ENCODE measurements at regions not wholly inside any gene's neighbourhood (a gene's known extent, or its start where the extent isn't known, plus 50 kb on each side); places are given as distances from the start of the nearest gene placed in this dataset.
"Not testable (repeated sequence)": the region's sequence is repeated elsewhere in the genome, so short reads cannot be mapped to it uniquely, and the experiment has no call there.

DNA sequence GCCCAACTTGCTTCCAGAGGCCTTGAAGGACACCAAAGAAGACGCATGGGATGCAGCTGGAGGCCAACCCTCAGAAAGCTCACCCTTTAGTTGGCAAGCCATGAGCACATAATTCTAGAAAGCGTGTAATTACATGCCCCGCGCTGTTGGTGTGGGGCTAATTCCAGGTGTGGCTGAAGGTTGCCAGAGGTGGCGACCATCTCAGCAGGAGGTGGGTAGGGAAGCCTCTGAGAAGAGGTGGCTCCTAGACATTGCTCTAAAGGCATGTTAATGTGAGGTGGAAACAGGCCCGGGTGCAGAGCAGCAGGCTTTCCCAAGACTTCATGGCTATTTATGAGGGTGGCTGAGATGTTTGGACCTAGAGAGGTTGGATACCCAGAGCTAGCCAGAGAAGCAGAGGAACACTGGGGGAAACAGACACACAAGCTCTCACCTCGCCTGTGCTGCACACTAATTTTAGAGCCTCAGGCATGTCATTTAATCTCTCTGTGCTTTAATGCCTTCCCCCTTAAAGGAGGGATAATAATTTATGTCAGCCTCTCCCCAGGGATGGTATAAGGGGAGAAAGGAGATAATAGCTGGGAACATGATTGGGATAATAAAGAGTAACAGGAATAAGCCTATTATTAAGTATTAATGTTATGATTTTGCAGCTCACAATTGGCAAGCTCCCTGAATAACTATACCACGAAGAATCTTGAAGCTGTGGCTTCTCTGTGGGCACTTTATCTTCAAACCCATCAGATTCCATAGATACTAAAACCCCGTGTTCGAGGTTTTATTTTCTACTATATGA lies 60.0 kb upstream of the HELT start:
- TF ChIP-seq, protein P1, sequence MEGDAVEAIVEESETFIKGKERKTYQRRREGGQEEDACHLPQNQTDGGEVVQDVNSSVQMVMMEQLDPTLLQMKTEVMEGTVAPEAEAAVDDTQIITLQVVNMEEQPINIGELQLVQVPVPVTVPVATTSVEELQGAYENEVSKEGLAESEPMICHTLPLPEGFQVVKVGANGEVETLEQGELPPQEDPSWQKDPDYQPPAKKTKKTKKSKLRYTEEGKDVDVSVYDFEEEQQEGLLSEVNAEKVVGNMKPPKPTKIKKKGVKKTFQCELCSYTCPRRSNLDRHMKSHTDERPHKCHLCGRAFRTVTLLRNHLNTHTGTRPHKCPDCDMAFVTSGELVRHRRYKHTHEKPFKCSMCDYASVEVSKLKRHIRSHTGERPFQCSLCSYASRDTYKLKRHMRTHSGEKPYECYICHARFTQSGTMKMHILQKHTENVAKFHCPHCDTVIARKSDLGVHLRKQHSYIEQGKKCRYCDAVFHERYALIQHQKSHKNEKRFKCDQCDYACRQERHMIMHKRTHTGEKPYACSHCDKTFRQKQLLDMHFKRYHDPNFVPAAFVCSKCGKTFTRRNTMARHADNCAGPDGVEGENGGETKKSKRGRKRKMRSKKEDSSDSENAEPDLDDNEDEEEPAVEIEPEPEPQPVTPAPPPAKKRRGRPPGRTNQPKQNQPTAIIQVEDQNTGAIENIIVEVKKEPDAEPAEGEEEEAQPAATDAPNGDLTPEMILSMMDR (conservative IDR thresholded peaks at IDR 0.05; ENCODE audit: low read depth, low read length): no peak
- no peak for DNase-seq (ENCODE audit: low read depth)
- no peak overlapping the region for H3K4me3 ChIP-seq (ENCODE audit: low read depth, low read length)

DNA sequence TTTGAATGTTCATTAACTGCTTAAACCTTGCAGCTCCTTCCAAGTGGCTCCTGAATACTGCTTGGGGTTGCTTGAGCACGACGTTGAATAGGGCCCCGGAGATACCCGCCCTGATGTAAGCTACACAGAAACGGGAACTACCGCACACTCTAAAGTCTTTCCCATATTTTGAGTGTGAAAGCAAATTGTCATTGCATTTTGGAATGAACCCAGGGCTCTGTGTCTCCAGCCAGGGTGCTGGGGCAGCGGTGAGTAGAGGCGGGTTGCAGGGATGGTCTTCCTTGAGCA lies 59.4 kb upstream of the HELT start:
- no peak for DNase-seq (ENCODE audit: low read depth)
- TF ChIP-seq, protein P1 (conservative IDR thresholded peaks at IDR 0.05; ENCODE audit: low read depth, low read length): no peak
- no peak overlapping the region for H3K4me3 ChIP-seq (ENCODE audit: low read depth, low read length)

DNA sequence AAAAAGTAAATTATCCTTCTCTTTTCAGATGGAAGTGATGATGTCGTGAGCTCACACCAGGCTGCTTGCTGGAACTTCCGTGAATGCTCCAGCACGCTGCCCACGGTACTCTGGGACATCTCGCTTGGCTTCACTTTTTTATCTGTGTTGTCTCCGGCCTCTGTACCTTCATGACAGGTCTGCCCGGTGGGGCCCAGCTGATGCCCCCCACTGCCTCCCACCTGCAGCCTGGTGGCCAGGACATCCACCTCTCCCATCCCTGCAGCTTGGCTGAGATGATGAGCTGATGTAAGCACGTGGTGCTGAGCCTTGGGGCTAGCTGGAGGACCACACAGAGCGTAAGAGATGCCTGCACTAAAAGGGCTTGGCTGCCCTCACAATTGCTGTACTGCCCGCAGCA lies 59.0 kb upstream of the HELT start:
- DNase-seq (ENCODE audit: low read depth): no peak
- no peak overlapping the region for H3K4me3 ChIP-seq (ENCODE audit: low read depth, low read length)
- TF ChIP-seq, protein P1 (conservative IDR thresholded peaks at IDR 0.05; ENCODE audit: low read depth, low read length): no peak

DNA sequence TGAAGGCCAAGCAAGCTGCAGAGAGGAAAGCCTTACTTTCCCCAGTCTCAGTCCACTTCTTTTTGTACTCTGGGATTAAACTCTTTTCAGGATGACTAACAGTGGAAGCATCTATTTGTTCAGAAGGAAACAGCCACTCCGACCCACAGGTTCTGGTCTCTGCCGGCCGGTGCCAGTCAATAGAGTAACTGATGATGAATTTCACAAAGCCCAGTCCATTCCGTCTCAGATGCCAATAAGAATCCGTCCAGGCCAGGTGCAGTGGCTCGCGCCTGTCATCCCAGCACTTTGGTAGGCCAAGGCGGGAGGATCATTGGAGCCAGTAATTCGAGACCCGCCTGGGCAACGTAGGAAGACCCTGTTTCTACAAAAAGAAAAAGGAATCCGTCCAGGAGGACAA lies 58.5 kb upstream of the HELT start:
- DNase-seq (ENCODE audit: low read depth): peak; percentile 43
- TF ChIP-seq, protein P1 (conservative IDR thresholded peaks at IDR 0.05; ENCODE audit: low read depth, low read length): no peak
- H3K4me3 ChIP-seq (ENCODE audit: low read depth, low read length): no peak overlapping the region

DNA sequence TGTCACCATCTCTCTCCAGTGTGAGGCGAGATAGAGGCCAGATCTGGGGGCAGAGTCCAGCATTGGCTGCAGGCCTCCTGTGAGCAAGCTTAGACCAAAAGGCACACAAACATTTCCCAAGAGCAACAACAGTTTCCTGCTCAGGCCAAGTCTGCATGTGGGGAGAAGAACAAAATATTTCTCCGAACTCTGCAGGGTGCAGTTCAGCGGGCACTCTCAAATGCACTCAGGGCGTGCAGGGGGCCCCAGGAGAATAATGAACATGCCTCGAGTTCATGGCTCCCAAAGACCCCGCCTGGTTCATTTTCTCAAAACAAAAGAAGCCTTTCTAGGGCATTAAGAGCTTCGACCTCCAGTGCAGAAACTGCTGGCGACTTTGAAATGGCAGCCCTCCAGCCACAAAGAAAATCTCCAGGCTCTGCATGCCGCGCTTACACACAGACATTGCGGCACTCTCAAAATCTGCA lies 57.8 kb upstream of the HELT start:
- H3K4me3 ChIP-seq (ENCODE audit: low read depth, low read length): no peak overlapping the region
- DNase-seq (ENCODE audit: low read depth): peak; percentile 84

DNA sequence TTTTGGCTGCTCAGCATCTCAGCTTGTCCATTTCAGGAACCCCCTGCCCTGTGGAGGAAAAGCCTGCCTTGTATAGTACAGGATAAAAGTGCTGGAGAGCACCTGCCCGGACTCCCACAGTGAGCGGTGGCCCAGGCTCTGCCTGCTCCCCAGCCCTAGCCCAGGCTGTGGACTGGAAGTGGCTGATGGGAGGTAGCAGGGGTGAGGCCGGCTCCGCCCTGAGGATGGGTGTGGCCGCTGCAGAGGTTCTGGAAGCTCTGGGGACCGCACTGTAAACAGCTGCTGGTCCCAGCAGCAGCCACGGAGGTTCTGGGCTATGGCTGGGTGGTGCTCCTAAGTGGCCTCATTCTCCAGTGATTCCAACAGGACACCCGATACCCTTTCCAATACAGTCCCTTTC lies 56.6 kb upstream of the HELT start:
- H3K4me3 ChIP-seq (ENCODE audit: low read depth, low read length): no peak overlapping the region
- TF ChIP-seq, protein P1 (conservative IDR thresholded peaks at IDR 0.05; ENCODE audit: low read depth, low read length): no peak
- DNase-seq (ENCODE audit: low read depth): no peak

More for the DNA sequence above, 57.8 kb upstream of the HELT start:
- TF ChIP-seq, protein P1 (conservative IDR thresholded peaks at IDR 0.05; ENCODE audit: low read depth, low read length): no peak

DNA sequence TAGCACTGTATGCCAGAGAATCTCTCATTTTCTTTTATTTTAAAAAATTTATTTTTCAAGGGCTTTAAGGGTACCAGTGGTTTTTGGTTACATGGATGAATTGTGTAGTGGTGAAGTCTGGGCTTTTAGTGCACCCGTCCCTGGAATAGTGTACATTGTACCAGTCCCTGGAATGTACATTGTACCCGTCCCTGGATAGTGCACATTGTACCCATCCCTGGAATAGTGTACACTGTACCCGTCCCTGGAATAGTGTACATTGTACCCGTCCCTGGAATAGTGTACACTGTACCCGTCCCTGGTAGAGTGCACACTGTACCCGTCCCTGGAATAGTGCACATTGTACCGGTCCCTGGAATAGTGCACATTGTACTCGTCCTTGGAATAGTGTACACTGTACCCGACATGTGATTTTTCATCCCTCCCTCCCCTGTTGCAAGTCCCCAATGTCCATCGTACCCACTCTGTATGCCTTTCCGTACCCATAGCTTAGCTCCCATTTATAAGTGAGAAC lies 56.1 kb upstream of the HELT start:
- no peak overlapping the region for H3K4me3 ChIP-seq (ENCODE audit: low read depth, low read length)
- TF ChIP-seq, protein P1 (conservative IDR thresholded peaks at IDR 0.05; ENCODE audit: low read depth, low read length): no peak
- DNase-seq (ENCODE audit: low read depth): no peak

DNA sequence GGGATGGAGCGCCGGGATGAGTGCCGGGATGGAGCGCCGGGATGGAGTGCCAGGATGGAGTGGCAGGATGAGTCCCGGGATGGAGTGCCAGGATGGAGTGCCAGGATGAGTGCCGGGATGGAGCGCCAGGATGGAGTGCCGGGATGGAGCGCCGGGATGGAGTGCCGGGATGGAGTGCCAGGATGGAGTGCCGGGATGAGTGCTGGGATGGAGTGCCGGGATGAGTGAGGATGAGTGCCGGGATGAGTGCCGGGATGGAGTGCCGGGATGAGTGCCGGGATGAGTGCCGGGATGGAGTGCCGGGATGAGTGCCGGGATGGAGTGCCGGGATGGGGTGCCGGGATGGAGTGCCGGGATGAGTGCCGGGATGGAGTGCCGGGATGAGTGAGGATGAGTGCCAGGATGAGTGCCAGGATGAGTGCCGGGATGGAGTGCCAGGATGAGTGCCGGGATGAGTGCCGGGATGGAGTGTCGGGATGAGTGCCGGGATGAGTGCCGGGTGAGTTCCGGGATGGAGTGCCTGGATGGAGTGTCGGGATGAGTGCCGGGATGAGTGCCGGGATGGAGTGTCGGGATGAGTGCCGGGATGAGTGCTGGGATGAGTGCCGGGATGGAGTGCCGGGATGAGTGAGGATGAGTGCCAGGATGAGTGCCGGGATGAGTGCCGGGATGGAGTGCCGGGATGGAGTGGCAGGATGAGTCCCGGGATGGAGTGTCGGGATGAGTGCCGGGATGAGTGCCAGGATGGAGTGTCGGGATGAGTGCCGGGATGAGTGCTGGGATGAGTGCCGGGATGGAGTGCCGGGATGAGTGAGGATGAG lies 52.9 kb upstream of the HELT start:
- not testable (repeated sequence) for DNase-seq (ENCODE audit: low read depth); H3K4me3 ChIP-seq (ENCODE audit: low read depth, low read length)

DNA sequence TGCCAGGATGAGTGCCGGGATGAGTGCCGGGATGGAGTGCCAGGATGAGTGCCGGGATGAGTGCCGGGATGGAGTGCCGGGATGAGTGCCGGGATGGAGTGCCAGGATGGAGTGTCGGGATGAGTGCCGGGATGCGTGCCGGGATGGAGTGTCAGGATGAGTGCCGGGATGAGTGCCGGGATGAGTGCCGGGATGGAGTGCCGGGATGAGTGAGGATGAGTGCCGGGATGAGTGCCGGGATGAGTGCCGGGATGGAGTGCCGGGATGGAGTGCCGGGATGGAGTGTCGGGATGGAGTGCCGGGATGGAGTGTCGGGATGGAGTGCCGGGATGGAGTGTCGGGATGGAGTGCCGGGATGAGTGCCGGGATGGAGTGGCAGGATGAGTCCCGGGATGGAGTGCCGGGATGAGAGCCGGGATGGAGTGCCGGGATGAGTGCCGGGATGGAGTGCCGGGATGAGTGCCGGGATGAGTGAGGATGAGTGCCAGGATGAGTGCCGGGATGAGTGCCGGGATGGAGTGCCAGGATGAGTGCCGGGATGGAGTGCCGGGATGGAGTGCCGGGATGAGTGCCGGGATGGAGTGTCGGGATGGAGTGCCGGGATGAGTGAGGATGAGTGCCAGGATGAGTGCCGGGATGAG lies 52.1 kb upstream of the HELT start:
- not testable (repeated sequence) for H3K4me3 ChIP-seq (ENCODE audit: low read depth, low read length); DNase-seq (ENCODE audit: low read depth)
